Stimulated activated naive CD8-positive, alpha-beta T cell treated with anti-CD3 and anti-CD28 coated beads, Interleukin-15, amount 100 ng/mL, for 72 hours (primary cell): ENCODE measurements at regions not wholly inside any gene's neighbourhood (a gene's known extent, or its start where the extent isn't known, plus 50 kb on each side); places are given as distances from the start of the nearest gene placed in this dataset.
"Not testable (repeated sequence)": the region's sequence is repeated elsewhere in the genome, so short reads cannot be mapped to it uniquely, and the experiment has no call there.

Experiments
- ATAC-seq: fragments of 150-1000 bp; cut with Tn5 transposase; 2 replicates; pipeline ENCODE4 v1.10.0; 2021; ENCODE audit warnings: mild to moderate bottlenecking, moderate library complexity
- DNase-seq, 2 donors: peaks; one replicate each; pipeline ENCODE4 v3.0.0; 2021 to 2022
- H3K27ac Mint-ChIP-seq, 2 donors: one replicate each; pipeline ENCODE4 v1.8.0; 2022; ENCODE audit warnings: mild to moderate bottlenecking in 2 of 2, mixed read lengths in 2 of 2, moderate library complexity in 2 of 2
- H3K27me3 Mint-ChIP-seq: one replicate; pipeline ENCODE4 v1.8.0; 2022; ENCODE audit warnings: mixed read lengths
- H3K4me1 Mint-ChIP-seq: one replicate; pipeline ENCODE4 v1.8.0; 2022; ENCODE audit warnings: mild to moderate bottlenecking, mixed read lengths
- H3K4me3 Mint-ChIP-seq, 2 donors: one replicate each; pipeline ENCODE4 v1.8.0; 2022; ENCODE audit warnings: mild to moderate bottlenecking in 2 of 2, mixed read lengths in 2 of 2, moderate library complexity in 1 of 2
- H3K9me3 Mint-ChIP-seq, 2 donors: one replicate each; pipeline ENCODE4 v1.8.0; 2022; ENCODE audit warnings: mixed read lengths in 2 of 2

DNA sequence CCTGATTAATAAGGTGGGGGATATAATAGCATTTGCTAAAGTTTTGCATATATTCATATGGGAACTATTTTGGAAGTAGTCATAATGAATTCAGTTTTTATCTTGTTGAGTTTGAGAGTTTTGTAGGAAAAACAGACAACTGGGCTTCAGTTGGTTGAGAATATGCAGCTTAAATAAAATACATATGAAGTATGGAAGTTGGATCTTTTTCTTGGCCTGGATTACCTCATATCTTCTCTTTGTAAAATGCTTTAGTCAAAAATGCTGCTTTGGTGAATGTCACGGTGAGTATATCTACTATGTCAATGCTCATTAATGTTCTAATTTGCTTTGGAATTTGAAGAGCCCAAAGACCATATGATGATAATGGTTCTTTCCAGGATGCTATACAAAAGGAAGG lies 552.2 kb upstream of the LMO3 start:
- DNase-seq (no peak), ATAC-seq (no peak)
- H3K4me1 Mint-ChIP-seq: no peaks in the 10 kb centered on the region
- H3K27ac Mint-ChIP-seq: no peak overlapping the region
- no peak overlapping the region for H3K4me3 Mint-ChIP-seq
- no peaks in the 10 kb centered on the region for H3K27me3 Mint-ChIP-seq
- peaks cover 19 to 22% of the 10 kb centered on the region in 2 donors for H3K9me3 Mint-ChIP-seq

GRCh38 chr12:17151917-17152316 lies 546.0 kb upstream of the LMO3 start:
- no peak overlapping the region for H3K4me3 Mint-ChIP-seq
- H3K9me3 Mint-ChIP-seq: peaks cover 26 to 52% of the 10 kb centered on the region in 2 donors

GRCh38 chr12:17148706-17149105 lies 542.7 kb upstream of the LMO3 start:
- no peak for DNase-seq
- Mint-ChIP-seq H3K27ac (no peak overlapping the region), H3K4me3 (no peak overlapping the region), H3K4me1 (no peaks in the 10 kb centered on the region), H3K27me3 (no peaks in the 10 kb centered on the region), H3K9me3 (peaks cover 10 to 35% of the 10 kb centered on the region in 2 donors)
- ATAC-seq: no peak

More at GRCh38 chr12:17151917-17152316, 546.0 kb upstream of the LMO3 start:
- no peak for ATAC-seq
- H3K27ac Mint-ChIP-seq: no peak overlapping the region
- H3K27me3 Mint-ChIP-seq: no peaks in the 10 kb centered on the region
- no peak for DNase-seq
- H3K4me1 Mint-ChIP-seq: no peaks in the 10 kb centered on the region

DNA sequence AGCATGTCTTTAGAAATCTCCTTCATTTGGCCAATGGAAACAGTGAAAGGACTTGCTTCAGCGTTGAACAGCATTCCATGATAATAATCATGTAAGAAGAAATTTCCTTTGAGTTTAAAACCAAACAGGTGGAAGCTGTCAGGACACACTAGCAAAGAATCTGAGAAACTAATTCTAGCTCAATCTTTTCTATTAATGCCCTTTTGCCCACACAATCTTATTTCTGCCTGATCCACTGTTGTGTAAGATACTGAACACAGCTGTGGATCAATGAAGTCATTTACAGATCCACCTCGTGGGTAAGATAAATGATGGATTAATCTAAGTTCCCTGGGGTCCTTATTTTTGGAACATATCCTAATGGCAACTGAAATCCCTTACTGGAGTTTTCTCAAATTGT lies 536.9 kb upstream of the LMO3 start:
- Mint-ChIP-seq H3K27me3 (no peaks in the 10 kb centered on the region), H3K4me3 (no peak overlapping the region), H3K27ac (no peak overlapping the region), H3K9me3 (peaks cover 5 to 10% of the 10 kb centered on the region in 2 donors), H3K4me1 (no peaks in the 10 kb centered on the region)
- ATAC-seq (no peak), DNase-seq (no peak)

GRCh38 chr12:17139931-17140330 lies 534.0 kb upstream of the LMO3 start:
- H3K27ac Mint-ChIP-seq: peak overlapping the region in 1 of 2 donors; percentile 68
- H3K9me3 Mint-ChIP-seq: peaks cover 0 to 8% of the 10 kb centered on the region in 2 donors
- no peaks in the 10 kb centered on the region for H3K27me3 Mint-ChIP-seq
- no peak overlapping the region for H3K4me3 Mint-ChIP-seq
- DNase-seq: no peak
- no peaks in the 10 kb centered on the region for H3K4me1 Mint-ChIP-seq
- no peak for ATAC-seq

DNA sequence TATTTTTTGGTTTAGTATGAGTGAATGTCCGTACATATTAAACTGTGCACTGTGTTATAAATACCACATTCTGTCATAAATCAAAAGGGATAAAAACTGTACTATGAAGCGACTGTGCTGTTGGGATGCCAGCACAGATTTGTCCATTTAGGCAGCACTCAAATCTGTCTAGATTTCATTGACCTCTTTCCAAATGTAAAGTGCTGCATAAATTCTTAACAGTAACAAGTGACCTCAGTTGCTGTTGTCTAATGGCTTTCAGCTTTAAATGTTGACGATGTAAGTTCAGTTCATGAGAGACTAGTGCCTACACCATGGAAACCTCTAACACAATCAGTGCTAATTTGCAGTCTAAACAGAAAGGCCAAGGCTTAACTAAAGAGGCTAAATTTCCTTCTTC lies 531.4 kb upstream of the LMO3 start:
- Mint-ChIP-seq H3K9me3 (peaks cover 0 to 8% of the 10 kb centered on the region in 2 donors), H3K27ac (no peak overlapping the region), H3K27me3 (no peaks in the 10 kb centered on the region), H3K4me1 (no peaks in the 10 kb centered on the region), H3K4me3 (no peak overlapping the region)
- no peak for DNase-seq
- ATAC-seq: no peak

- ATAC-seq: no peak
- Mint-ChIP-seq H3K4me1 (no peaks in the 10 kb centered on the region), H3K27me3 (no peaks in the 10 kb centered on the region), H3K4me3 (no peak overlapping the region), H3K27ac (no peak overlapping the region), H3K9me3 (no peaks in the 10 kb centered on the region)
- DNase-seq: no peak
Measured at GRCh38 chr12:17134315-17134714, 528.4 kb upstream of the LMO3 start.

GRCh38 chr12:17132336-17132735 lies 526.4 kb upstream of the LMO3 start:
- H3K27ac Mint-ChIP-seq: no peak overlapping the region
- H3K27me3 Mint-ChIP-seq: no peaks in the 10 kb centered on the region
- no peak overlapping the region for H3K4me3 Mint-ChIP-seq
- ATAC-seq: no peak
- DNase-seq: no peak
- no peaks in the 10 kb centered on the region for H3K4me1 Mint-ChIP-seq
- H3K9me3 Mint-ChIP-seq: no peaks in the 10 kb centered on the region

DNA sequence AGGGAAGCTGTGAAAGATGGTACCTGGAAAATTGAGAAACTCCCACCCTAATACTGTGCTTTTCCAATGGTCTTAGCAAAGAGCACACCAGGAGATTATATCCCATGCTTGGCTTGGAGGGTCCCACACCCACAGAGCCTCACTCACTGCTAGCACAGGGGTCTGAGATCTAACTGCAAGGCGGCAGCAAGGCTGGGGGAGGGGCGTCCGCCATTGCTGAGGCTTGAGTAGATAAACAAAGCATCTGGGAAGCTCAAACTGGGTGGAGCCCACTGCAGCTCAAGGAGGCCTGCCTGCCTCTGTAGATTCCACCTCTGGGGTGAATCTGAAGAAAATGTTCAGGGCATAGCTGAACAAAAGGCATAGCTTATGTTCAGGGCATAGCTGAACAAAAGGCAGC lies 510.6 kb upstream of the LMO3 start:
- H3K4me1 Mint-ChIP-seq, DNase-seq, H3K27me3 Mint-ChIP-seq, H3K4me3 Mint-ChIP-seq, ATAC-seq, H3K27ac Mint-ChIP-seq: not testable (repeated sequence)
- H3K9me3 Mint-ChIP-seq: peaks cover 6 to 26% of the 10 kb centered on the region in 2 donors

- peaks cover 7 to 8% of the 10 kb centered on the region in 2 donors for H3K9me3 Mint-ChIP-seq
- H3K4me3 Mint-ChIP-seq: no peak overlapping the region
- no peaks in the 10 kb centered on the region for H3K27me3 Mint-ChIP-seq
- ATAC-seq (no peak), DNase-seq (no peak)
- no peaks in the 10 kb centered on the region for H3K4me1 Mint-ChIP-seq
- H3K27ac Mint-ChIP-seq: no peak overlapping the region
Measured at GRCh38 chr12:17110316-17110715, 504.4 kb upstream of the LMO3 start.

DNA sequence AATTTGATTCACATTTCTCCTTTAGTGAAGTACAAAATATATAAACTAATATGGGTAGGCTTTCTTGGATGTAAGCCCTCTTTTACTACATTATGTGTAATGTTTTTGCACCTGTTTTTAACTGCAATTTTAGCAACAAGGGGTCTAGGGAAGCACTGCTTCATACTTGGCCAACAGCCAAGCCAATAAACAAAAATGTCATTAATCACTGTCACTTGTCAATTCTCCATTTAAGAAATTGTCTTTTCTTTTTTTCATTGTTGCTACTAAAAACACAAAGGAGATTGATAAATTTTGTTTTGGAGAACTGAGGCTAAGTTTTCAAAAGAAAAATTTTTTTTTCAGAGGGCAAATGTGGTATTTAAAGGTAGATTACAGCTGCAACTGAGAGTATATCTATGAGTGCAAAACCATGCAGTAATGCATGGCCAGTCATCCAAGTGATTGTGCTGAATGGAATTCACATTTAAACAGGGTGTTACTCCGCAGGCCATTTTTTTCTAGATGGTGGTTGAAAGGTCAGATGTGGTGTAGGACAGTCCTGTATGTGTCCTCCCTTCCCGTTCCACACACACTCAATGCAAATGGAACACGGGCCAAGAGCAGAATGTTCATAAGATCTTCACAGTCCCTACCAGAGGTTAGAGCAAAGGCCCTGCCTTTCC lies 503.0 kb upstream of the LMO3 start:
- DNase-seq (no peak), ATAC-seq (no peak)
- H3K27me3 Mint-ChIP-seq: no peaks in the 10 kb centered on the region

GRCh38 chr12:17104801-17105200 lies 498.8 kb upstream of the LMO3 start:
- DNase-seq (no peak), ATAC-seq (no peak)
- Mint-ChIP-seq H3K27ac (no peak overlapping the region), H3K4me1 (no peaks in the 10 kb centered on the region), H3K27me3 (no peaks in the 10 kb centered on the region), H3K9me3 (peaks cover 19 to 32% of the 10 kb centered on the region in 2 donors), H3K4me3 (no peak overlapping the region)

More for the DNA sequence above, 503.0 kb upstream of the LMO3 start:
- peaks cover 8 to 11% of the 10 kb centered on the region in 2 donors for H3K9me3 Mint-ChIP-seq
- H3K4me3 Mint-ChIP-seq: no peak overlapping the region
- H3K27ac Mint-ChIP-seq: no peak overlapping the region
- no peaks in the 10 kb centered on the region for H3K4me1 Mint-ChIP-seq

DNA sequence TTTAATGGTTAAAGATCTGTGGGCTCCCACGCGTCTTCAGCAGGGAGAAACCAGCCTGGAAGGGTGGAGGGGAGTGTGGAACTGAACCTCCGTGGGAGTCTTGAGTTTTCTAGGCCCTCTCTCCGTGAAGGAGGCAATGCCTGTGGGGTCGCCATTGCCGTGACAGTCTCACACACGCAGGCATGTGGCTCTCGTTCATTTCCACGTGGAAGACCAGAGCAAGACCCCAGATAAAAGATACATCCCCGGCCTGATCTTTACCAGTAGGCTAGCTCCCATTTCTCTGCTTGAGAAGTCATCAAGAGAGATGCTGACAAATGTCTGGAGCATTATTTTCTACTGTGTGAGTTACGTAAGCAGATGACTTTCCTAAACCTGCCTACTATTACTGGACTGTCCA lies 491.7 kb upstream of the LMO3 start:
- Mint-ChIP-seq H3K4me3 (no peak overlapping the region), H3K9me3 (peaks cover 22 to 45% of the 10 kb centered on the region in 2 donors), H3K27me3 (no peaks in the 10 kb centered on the region), H3K4me1 (no peaks in the 10 kb centered on the region), H3K27ac (peak overlapping the region in 1 of 2 donors; percentile 27)
- DNase-seq (no peak), ATAC-seq (no peak)

GRCh38 chr12:17084831-17085230 lies 478.9 kb upstream of the LMO3 start:
- Mint-ChIP-seq H3K9me3 (peaks cover 4 to 31% of the 10 kb centered on the region in 2 donors), H3K27ac (no peak overlapping the region)

GRCh38 chr12:17079251-17079909 lies 473.4 kb upstream of the LMO3 start:
- Mint-ChIP-seq H3K27ac (no peak overlapping the region), H3K9me3 (peaks cover 4 to 24% of the 10 kb centered on the region in 2 donors), H3K4me3 (no peak overlapping the region), H3K4me1 (no peaks in the 10 kb centered on the region), H3K27me3 (no peaks in the 10 kb centered on the region)
- ATAC-seq (no peak), DNase-seq (no peak)

More at GRCh38 chr12:17084831-17085230, 478.9 kb upstream of the LMO3 start:
- DNase-seq (no peak), ATAC-seq (no peak)
- no peak overlapping the region for H3K4me3 Mint-ChIP-seq
- H3K27me3 Mint-ChIP-seq: no peaks in the 10 kb centered on the region
- H3K4me1 Mint-ChIP-seq: no peaks in the 10 kb centered on the region

GRCh38 chr12:17077594-17077993 lies 471.6 kb upstream of the LMO3 start:
- H3K27ac Mint-ChIP-seq: no peak overlapping the region
- H3K27me3 Mint-ChIP-seq: no peaks in the 10 kb centered on the region
- ATAC-seq (no peak), DNase-seq (no peak)
- H3K4me1 Mint-ChIP-seq: no peaks in the 10 kb centered on the region
- peaks cover 0 to 18% of the 10 kb centered on the region in 2 donors for H3K9me3 Mint-ChIP-seq
- H3K4me3 Mint-ChIP-seq: no peak overlapping the region
